Stromal cell of bone marrow (primary cell): ENCODE measurements at regions not wholly inside any gene's neighbourhood (a gene's known extent, or its start where the extent isn't known, plus 50 kb on each side); places are given as distances from the start of the nearest gene placed in this dataset.
"Not testable (repeated sequence)": the region's sequence is repeated elsewhere in the genome, so short reads cannot be mapped to it uniquely, and the experiment has no call there.

Experiments
- DNase-seq: peaks from one replicate; pipeline ENCODE4 v3.0.0-alpha.2; 2012; ENCODE audit warnings: low read depth

- no peak for DNase-seq
Observed at GRCh38 chr6:55955684-55956083, 80.3 kb upstream of the BMP5 start.

GRCh38 chr6:55954436-55954835, 79.0 kb upstream of the BMP5 start:
- DNase-seq, result no peak

DNA sequence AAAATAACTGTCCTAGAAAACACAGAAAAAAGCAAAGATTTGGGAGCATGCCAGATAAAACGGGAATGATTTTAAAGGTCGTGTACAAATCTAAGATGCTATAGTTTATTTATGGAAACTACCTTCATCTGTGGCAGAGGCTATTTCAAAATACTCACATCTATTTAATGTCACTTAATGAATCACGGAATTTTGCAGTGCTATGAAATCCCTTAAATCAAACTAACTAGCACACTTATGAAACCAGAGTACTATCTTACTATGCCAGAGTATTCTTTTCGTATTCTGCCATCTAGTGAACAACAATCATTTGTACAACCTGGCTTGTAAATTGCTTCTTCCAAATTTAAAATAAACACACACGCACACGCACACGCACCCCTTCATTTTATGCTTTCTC, 77.9 kb upstream of the BMP5 start:
- DNase-seq, result peak; percentile 46

DNA sequence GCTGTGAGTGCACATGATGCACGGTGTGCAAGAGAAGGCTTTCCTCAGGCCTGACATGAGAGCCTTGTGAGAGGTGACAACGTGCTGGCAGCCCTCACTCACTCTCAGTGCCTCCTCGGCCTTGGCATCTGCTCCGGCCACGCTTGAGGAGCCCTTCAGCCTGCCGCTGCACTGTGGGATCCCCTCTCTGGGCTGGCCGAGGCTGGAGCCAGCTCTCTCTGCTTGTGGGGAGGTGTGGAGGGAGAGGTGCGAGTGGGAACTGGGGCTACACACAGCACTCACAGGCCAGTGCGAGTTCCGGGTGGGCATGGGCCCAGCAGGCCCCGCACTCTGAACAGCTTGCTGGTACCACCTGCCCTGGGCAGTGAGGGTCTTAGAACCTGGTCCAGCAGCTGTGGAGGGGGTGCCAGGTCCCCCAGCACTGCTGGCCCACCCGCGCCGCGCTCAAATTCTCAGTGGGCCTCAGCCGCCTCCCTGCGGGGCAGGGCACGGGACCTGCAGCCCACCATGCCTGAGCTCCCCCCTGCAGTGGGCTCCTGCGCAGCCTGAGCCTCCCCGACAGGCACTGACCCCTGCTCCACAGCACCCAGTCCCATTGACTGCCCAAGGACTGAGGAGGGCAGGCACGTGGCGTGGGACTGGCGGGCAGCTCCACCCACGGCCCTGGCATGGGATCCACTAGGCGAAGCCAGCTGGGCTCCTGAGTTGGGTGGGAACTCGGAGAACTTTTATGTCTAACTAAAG, 74.9 kb upstream of the BMP5 start:
- DNase-seq, result no peak

DNA sequence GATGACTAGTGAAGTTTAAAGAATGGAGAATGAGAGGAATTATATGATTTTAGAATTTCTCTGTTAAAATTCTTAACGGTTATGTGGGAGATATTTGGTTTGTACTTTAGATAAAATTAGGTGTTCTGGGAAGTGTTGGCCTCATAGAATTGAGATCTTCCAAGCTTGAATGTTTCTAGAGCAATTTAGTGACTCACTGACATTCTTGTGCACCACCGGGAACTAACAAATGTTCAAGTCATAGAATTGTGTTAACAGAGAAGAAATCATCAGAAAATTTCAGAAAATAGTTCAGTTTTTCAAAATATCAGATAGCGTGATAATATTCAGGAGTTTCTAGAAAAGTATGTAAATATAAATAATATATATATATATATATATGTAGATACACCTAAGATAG, 67.9 kb upstream of the BMP5 start:
- peak; percentile 24 for DNase-seq

DNA sequence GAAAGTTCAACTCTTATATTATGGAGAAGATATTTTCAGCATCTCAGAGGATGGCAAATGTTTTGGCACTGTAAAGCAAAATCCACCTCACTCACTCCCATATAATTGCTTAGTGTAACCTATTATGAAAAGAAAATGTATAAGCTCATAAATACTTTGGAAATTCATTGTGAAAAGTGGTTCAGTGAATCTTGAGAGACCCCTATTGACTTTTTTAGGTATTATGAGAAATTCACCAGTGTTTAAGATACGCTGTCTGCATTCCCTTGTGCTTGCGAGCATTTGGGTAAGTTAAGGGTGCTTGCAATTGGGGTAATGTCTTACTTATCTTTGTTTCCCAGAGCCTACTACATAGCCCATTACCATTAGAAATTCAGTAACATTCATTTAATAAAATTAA, 66.3 kb upstream of the BMP5 start:
- DNase-seq, result no peak

GRCh38 chr6:55937951-55938690, 62.7 kb upstream of the BMP5 start:
- no peak for DNase-seq

DNA sequence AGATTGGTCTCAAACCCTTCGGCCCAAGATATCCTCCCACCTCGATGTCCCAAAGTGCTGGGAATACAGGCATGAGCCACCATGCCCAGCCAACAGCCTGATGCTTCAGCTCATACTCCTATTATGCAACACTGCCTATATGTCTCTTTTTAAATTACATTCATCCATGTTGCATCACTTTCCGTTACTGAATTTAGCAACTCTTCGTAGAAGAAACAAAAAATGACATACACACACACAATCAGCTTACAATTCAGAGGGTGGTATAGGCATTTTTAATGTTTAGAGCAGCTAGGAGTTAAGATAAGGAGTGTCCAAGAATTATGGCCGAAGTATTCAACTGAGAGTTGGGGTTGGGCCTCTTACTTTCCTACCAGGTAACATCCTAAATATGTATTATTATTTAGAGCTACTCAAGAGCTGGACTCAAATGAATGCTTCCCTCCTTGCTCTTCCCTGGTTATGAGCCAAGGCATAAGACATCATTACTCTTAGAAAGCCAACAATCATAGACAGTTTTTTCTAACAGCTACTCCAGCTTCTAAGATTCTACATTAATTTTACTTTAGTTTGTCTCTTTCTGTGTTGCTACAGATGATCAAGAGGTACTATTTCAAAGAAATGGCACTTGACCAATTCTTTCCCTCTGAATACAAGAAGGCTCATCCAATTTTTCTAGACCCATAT, 62.0 kb upstream of the BMP5 start:
- no peak for DNase-seq

- DNase-seq, result no peak
Observed at GRCh38 chr6:55931101-55931500, 55.7 kb upstream of the BMP5 start.

DNA sequence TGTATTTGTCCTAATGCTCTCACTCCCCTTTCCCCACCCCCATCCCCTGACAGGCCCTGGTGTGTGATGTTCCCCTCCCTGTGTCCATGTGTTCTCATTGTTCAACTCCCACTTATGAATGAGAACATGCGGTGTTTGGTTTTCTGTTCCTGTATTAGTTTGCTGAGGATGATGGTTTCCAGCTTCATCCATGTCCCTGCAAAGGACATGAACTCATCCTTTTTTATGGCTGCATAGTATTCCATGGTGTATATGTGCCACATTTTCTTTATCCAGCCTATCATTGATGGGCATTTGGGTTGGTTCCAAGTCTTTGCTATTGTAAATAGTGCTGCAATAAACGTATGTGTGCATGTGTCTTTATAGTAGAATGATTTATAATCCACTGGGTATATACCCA, 52.3 kb upstream of the BMP5 start:
- DNase-seq, result not testable (repeated sequence)

DNA sequence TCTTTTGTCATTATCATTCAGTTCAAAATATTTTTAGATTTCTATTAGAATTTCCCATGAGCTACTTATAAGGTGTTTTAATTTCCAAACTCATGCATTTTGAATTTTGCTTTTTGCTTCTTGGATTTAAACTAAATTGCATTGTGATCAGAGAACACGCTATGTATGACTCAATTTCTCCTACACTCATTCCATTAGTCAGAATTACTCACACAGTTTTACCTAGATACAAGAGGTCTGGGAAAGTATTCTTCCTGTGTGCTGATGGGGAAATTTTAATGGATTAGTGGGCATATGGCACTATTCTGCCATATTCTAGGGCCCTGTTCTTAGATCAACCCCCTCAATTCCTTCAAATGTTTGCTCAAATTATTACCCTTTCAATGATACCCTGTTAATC, 49.9 kb upstream of the BMP5 start:
- peak; percentile 80 for DNase-seq
